ENCODE measurements at regions not wholly inside any gene's neighbourhood (a gene's known extent, or its start where the extent isn't known, plus 50 kb on each side); places are given as distances from the start of the nearest gene placed in this dataset.

GRCh38 chr11:100584201-100584985, 102.7 kb upstream of the ARHGAP42 start:
- H3K4me3 ChIP-seq (ENCODE audit: low read length): no peak overlapping the region
- no peak overlapping the region for H3K9ac ChIP-seq (ENCODE audit: low read length)
- no peaks in the 10 kb centered on the region for H3K79me2 ChIP-seq (ENCODE audit: low read length)
- TF ChIP-seq EZH2 (IDR thresholded peaks at IDR 0.05; ENCODE audit: low read length, unreplicated experiment) (no peak), CTCF (conservative IDR thresholded peaks at IDR 0.05; ENCODE audit: low read depth, low read length) (no peak), EZH2phosphoT487 (IDR thresholded peaks at IDR 0.05; ENCODE audit: borderline replicate concordance, low read length) (no peak)
- intact Hi-C loops (cut with micrococcal nuclease): no loop called here
- no peaks in the 10 kb centered on the region for H3K27me3 ChIP-seq (ENCODE audit: low read length)
- ATAC-seq (no peak), DNase-seq (no peak)
- 0 out of 2 replicates have a peak, but pooled peaks cover 5% of the 10 kb centered on the region for H3K9me2 ChIP-seq (replicated peaks; ENCODE audit: low read length)
- CTCF ChIA-PET: no interaction called here
- H4K20me1 ChIP-seq (ENCODE audit: low read length): no peaks in the 10 kb centered on the region
- H3K4me1 ChIP-seq (ENCODE audit: insufficient read depth, low read length): peaks cover 7% of the 10 kb centered on the region
- no peaks in the 10 kb centered on the region for H3K9me3 ChIP-seq (ENCODE audit: low read length)
- H3K4me2 ChIP-seq (ENCODE audit: low read length): no peak overlapping the region
- H3F3A ChIP-seq (ENCODE audit: low read length, unreplicated experiment): no peaks in the 10 kb centered on the region
- H3K27ac ChIP-seq (ENCODE audit: low read length): no peak overlapping the region
- H2AFZ ChIP-seq (ENCODE audit: low read length): no peak overlapping the region
- BruUV-seq (replicated peaks): no TSS peak
- no peaks in the 10 kb centered on the region for H3K36me3 ChIP-seq (ENCODE audit: low read depth, low read length)
- POLR2A ChIA-PET (ENCODE audit: unreplicated experiment): no interaction called here

GRCh38 chr11:100585728-100586127, 101.4 kb upstream of the ARHGAP42 start:
- POLR2A ChIA-PET (ENCODE audit: unreplicated experiment): no interaction called here
- H3K9me3 ChIP-seq (ENCODE audit: low read length): no peaks in the 10 kb centered on the region
- no peak overlapping the region for H3K9ac ChIP-seq (ENCODE audit: low read length)
- TF ChIP-seq EZH2 (IDR thresholded peaks at IDR 0.05; ENCODE audit: low read length, unreplicated experiment) (no peak), EZH2phosphoT487 (IDR thresholded peaks at IDR 0.05; ENCODE audit: borderline replicate concordance, low read length) (no peak), CTCF (conservative IDR thresholded peaks at IDR 0.05; ENCODE audit: low read depth, low read length) (no peak)
- H4K20me1 ChIP-seq (ENCODE audit: low read length): no peaks in the 10 kb centered on the region
- no peak overlapping the region for H2AFZ ChIP-seq (ENCODE audit: low read length)
- no peak overlapping the region for H3K27ac ChIP-seq (ENCODE audit: low read length)
- CTCF ChIA-PET: no interaction called here
- intact Hi-C loops (cut with micrococcal nuclease): no loop called here
- no peaks in the 10 kb centered on the region for H3K27me3 ChIP-seq (ENCODE audit: low read length)
- 0 out of 2 replicates have a peak, but pooled peaks cover 5% of the 10 kb centered on the region for H3K9me2 ChIP-seq (replicated peaks; ENCODE audit: low read length)
- BruUV-seq (replicated peaks): no TSS peak
- H3K4me2 ChIP-seq (ENCODE audit: low read length): no peak overlapping the region
- H3K4me1 ChIP-seq (ENCODE audit: insufficient read depth, low read length): peaks cover 7% of the 10 kb centered on the region
- H3F3A ChIP-seq (ENCODE audit: low read length, unreplicated experiment): no peaks in the 10 kb centered on the region
- no peaks in the 10 kb centered on the region for H3K79me2 ChIP-seq (ENCODE audit: low read length)
- ATAC-seq (no peak), DNase-seq (no peak)
- H3K36me3 ChIP-seq (ENCODE audit: low read depth, low read length): no peaks in the 10 kb centered on the region
- H3K4me3 ChIP-seq (ENCODE audit: low read length): no peak overlapping the region

- H2AFZ ChIP-seq (ENCODE audit: low read length): no peak overlapping the region
- no peak overlapping the region for H3K4me2 ChIP-seq (ENCODE audit: low read length)
- H3F3A ChIP-seq (ENCODE audit: low read length, unreplicated experiment): no peaks in the 10 kb centered on the region
- no peak overlapping the region for H3K9ac ChIP-seq (ENCODE audit: low read length)
- no peak overlapping the region for H3K27ac ChIP-seq (ENCODE audit: low read length)
- H4K20me1 ChIP-seq (ENCODE audit: low read length): no peaks in the 10 kb centered on the region
- ATAC-seq: no peak
- DNase-seq: no peak
- no peaks in the 10 kb centered on the region for H3K36me3 ChIP-seq (ENCODE audit: low read depth, low read length)
- no peak overlapping the region for H3K4me3 ChIP-seq (ENCODE audit: low read length)
- BruUV-seq (replicated peaks): no TSS peak
- H3K79me2 ChIP-seq (ENCODE audit: low read length): no peaks in the 10 kb centered on the region
- 0 out of 2 replicates have a peak, but pooled peaks cover 5% of the 10 kb centered on the region for H3K9me2 ChIP-seq (replicated peaks; ENCODE audit: low read length)
- ChIA-PET POLR2A (ENCODE audit: unreplicated experiment) (no interaction called here), CTCF (no interaction called here)
- H3K4me1 ChIP-seq (ENCODE audit: insufficient read depth, low read length): peaks cover under 1% of the 10 kb centered on the region; the same call in 1 of the 2 replicates
- intact Hi-C loops (cut with micrococcal nuclease): no loop called here
- H3K27me3 ChIP-seq (ENCODE audit: low read length): no peaks in the 10 kb centered on the region
- TF ChIP-seq EZH2phosphoT487 (IDR thresholded peaks at IDR 0.05; ENCODE audit: borderline replicate concordance, low read length) (no peak), EZH2 (IDR thresholded peaks at IDR 0.05; ENCODE audit: low read length, unreplicated experiment) (no peak), CTCF (conservative IDR thresholded peaks at IDR 0.05; ENCODE audit: low read depth, low read length) (no peak)
- H3K9me3 ChIP-seq (ENCODE audit: low read length): no peaks in the 10 kb centered on the region
Measured at GRCh38 chr11:100586361-100587101, 100.6 kb upstream of the ARHGAP42 start.

Data from PC-3 (cell line).